ENCODE measurements at regions not wholly inside any gene's neighbourhood (a gene's known extent, or its start where the extent isn't known, plus 50 kb on each side); places are given as distances from the start of the nearest gene placed in this dataset.

GRCh38 chr3:10746684-10747083 lies 69.3 kb upstream of the SLC6A11 start:
- Histone ChIP-seq H3K36me3 (ENCODE audit: control insufficient read depth in 1 of 2, insufficient read depth in 2 of 2, low read length in 2 of 2) (no peaks in the 10 kb centered on the region), H3K4me3 (replicated peaks in 1 of 2; ENCODE audit: low read depth in 1 of 2, low read length in 2 of 2) (no peak overlapping the region), H3K79me2 (ENCODE audit: insufficient read depth, low read length) (no peaks in the 10 kb centered on the region), H3K4me1 (ENCODE audit: control insufficient read depth in 1 of 2, insufficient read depth in 2 of 2, low read length in 2 of 2) (no peaks in the 10 kb centered on the region), H3K9me2 (ENCODE audit: insufficient read depth) (no peaks in the 10 kb centered on the region), H3K27ac (ENCODE audit: low read depth, low read length) (no peak overlapping the region), H3K27me3 (ENCODE audit: insufficient read depth, low read length) (peaks cover 54% of the 10 kb centered on the region), H3K9ac (ENCODE audit: low read length) (no peak overlapping the region), H2AFZ (ENCODE audit: low read depth, low read length, poor library complexity, severe bottlenecking) (no peak overlapping the region), H3K9me3 (ENCODE audit: control insufficient read depth in 1 of 2, insufficient read depth in 1 of 2, low read depth in 1 of 2, low read length in 2 of 2) (no peaks in the 10 kb centered on the region), H4K20me1 (ENCODE audit: insufficient read depth) (no peaks in the 10 kb centered on the region), H3K4me2 (ENCODE audit: low read length) (no peak overlapping the region)
- ATAC-seq, result no peak
- RAD21 ChIA-PET (ENCODE audit: low non-redundant PET in 1 of 2, low total read pairs in 2 of 2, uncharacterized antibody in 2 of 2, unreplicated experiment in 2 of 2), result no interaction called here
- CTCF ChIA-PET, result no interaction called here
- TF ChIP-seq JUND (IDR thresholded peaks at IDR 0.05), result no peak
- TF ChIP-seq ZFX (IDR thresholded peaks at IDR 0.05), result no peak
- TF ChIP-seq ATF3 (IDR thresholded peaks at IDR 0.05), result no peak
- no peak for TF ChIP-seq YY1 (IDR thresholded peaks at IDR 0.05; ENCODE audit: extremely low read depth, insufficient replicate concordance, low read depth, low read length)
- no peak for TF ChIP-seq ZNF274 (IDR thresholded peaks at IDR 0.05; ENCODE audit: low read depth, low read length)
- no peak for TF ChIP-seq REST (IDR thresholded peaks at IDR 0.05; ENCODE audit: low read depth)
- no peak for TF ChIP-seq POLR2AphosphoS5 (IDR thresholded peaks at IDR 0.05; ENCODE audit: low read depth, low read length)
- TF ChIP-seq CTCF (IDR thresholded peaks at IDR 0.05 in 2 of 3, conservative IDR thresholded peaks at IDR 0.05 in 1 of 3; ENCODE audit: borderline replicate concordance in 1 of 3, insufficient read depth in 1 of 3, low read depth in 2 of 3, low read length in 2 of 3), result no peak
- no peak for TF ChIP-seq CEBPB (IDR thresholded peaks at IDR 0.05; ENCODE audit: low read depth)
- TF ChIP-seq EZH2phosphoT487 (IDR thresholded peaks at IDR 0.05; ENCODE audit: borderline replicate concordance), result no peak
- TF ChIP-seq ZBTB33 (IDR thresholded peaks at IDR 0.05; ENCODE audit: extremely low read depth, insufficient replicate concordance, low read length), result no peak
- no peak for DNase-seq (ENCODE audit: low read depth, low spot score)
- POLR2A ChIA-PET, result no interaction called here
- intact Hi-C loops (cut with micrococcal nuclease), result no loop called here
- BruUV-seq (replicated peaks), result no TSS peak

Data from HCT116 (cell line).